GM10248 (cell line): ENCODE measurements at regions not wholly inside any gene's neighbourhood (a gene's known extent, or its start where the extent isn't known, plus 50 kb on each side); places are given as distances from the start of the nearest gene placed in this dataset.

Experiments
- CTCF ChIA-PET: fragments of 300-600 bp; sonication (Branson Sonifier 250); formaldehyde crosslinking; extraction: SDS; loops from one replicate; lab custom pipeline; 2021; ENCODE audit warnings: antibody characterized with exemption; lab: Yijun Ruan, JAX
- POLR2A ChIA-PET: fragments of 350-650 bp; sonication (Branson Sonifier 250); formaldehyde crosslinking; extraction: SDS; loops from one replicate; lab custom pipeline; 2020; ENCODE audit warnings: antibody characterized with exemption; lab: Yijun Ruan, JAX
- DNase-seq: peaks from one replicate; pipeline ENCODE4 v3.0.0; 2012; ENCODE audit errors: extremely low spot score
- TF ChIP-seq, protein P1 (sequence below): IDR thresholded peaks from 2 replicates; pipeline ENCODE4 v1.5.1; 2012; ENCODE audit warnings: mild to moderate bottlenecking, low read depth; ENCODE audit errors: extremely low read depth, missing control alignments, control extremely low read depth

GRCh38 chr2:234438305-234438977 lies 58.4 kb downstream of the ARL4C start:
- TF ChIP-seq, protein P1, sequence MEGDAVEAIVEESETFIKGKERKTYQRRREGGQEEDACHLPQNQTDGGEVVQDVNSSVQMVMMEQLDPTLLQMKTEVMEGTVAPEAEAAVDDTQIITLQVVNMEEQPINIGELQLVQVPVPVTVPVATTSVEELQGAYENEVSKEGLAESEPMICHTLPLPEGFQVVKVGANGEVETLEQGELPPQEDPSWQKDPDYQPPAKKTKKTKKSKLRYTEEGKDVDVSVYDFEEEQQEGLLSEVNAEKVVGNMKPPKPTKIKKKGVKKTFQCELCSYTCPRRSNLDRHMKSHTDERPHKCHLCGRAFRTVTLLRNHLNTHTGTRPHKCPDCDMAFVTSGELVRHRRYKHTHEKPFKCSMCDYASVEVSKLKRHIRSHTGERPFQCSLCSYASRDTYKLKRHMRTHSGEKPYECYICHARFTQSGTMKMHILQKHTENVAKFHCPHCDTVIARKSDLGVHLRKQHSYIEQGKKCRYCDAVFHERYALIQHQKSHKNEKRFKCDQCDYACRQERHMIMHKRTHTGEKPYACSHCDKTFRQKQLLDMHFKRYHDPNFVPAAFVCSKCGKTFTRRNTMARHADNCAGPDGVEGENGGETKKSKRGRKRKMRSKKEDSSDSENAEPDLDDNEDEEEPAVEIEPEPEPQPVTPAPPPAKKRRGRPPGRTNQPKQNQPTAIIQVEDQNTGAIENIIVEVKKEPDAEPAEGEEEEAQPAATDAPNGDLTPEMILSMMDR, result no peak
- ChIA-PET POLR2A (no interaction called here), CTCF (interaction anchor here (1.0 to 1.4 kb wide), 3 partner anchors 11 to 150 kb away, joined by 3 read pairs; no protein-coding TSS in a partner anchor)
- DNase-seq, result no peak

GRCh38 chr2:234437642-234438304 lies 59.1 kb downstream of the ARL4C start:
- no peak for DNase-seq
- TF ChIP-seq, protein P1, result no peak
- CTCF ChIA-PET, result interaction anchor here (1.1 to 1.4 kb wide), 2 partner anchors 10 to 149 kb away, joined by 3 read pairs; no protein-coding TSS in a partner anchor
- POLR2A ChIA-PET, result no interaction called here

GRCh38 chr2:234436482-234436837 lies 60.4 kb downstream of the ARL4C start:
- POLR2A ChIA-PET, result no interaction called here
- DNase-seq, result no peak
- TF ChIP-seq, protein P1, result no peak
- CTCF ChIA-PET, result no interaction called here

GRCh38 chr2:234435836-234436481 lies 60.9 kb downstream of the ARL4C start:
- DNase-seq, result no peak
- TF ChIP-seq, protein P1, result no peak
- CTCF ChIA-PET, result no interaction called here
- POLR2A ChIA-PET, result no interaction called here

GRCh38 chr2:234433201-234433600 lies 63.7 kb downstream of the ARL4C start:
- ChIA-PET CTCF (interaction anchor here (1.7 to 1.8 kb wide), 2 partner anchors 10 to 21 kb away, joined by 6 to 8 read pairs; no protein-coding TSS in a partner anchor), POLR2A (no interaction called here)
- TF ChIP-seq, protein P1, result no peak
- DNase-seq, result no peak

DNA sequence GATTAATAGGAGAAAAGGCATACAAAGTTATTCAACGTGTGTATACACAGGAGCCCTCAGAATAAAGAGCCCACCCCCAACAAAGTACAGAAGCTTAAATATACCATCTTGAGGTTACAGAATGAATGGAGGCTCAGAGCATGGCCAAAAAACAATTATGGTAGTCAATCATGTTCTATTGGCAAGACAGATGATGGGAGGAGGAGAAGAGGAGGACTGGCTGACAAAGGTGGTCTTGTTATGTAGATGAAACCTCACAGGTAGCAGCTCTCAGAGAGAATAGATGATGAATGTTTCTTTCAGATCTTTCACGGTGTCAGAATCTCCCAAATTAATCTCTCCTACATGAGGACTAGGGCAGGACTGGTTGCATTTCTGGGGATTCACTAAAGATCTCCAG lies 66.0 kb downstream of the ARL4C start:
- ChIA-PET POLR2A (no interaction called here), CTCF (interaction anchor here (0.7 kb wide), 1 partner anchor 28 kb away, joined by 3 read pairs; no protein-coding TSS in a partner anchor)
- DNase-seq, result no peak
- TF ChIP-seq, protein P1, result no peak
